Kidney (tissue), 13 donors: ENCODE measurements at regions not wholly inside any gene's neighbourhood (a gene's known extent, or its start where the extent isn't known, plus 50 kb on each side); places are given as distances from the start of the nearest gene placed in this dataset.
A peak's percentile ranks its signal among the peaks of the same experiment; 100 is the strongest.
"Not testable (repeated sequence)": the region's sequence is repeated elsewhere in the genome, so short reads cannot be mapped to it uniquely, and the experiment has no call there.

ENCODE experiments used
- DNase-seq, 5 donors: peaks; one replicate each; pipeline ENCODE4 v3.0.0-alpha.2; 2013 to 2020
- FAIRE-seq: peaks from 2 replicates; lab custom pipeline; 2012; peaks lifted over from hg19 to GRCh38; lab: Jason Lieb, UNC
- H3K27ac ChIP-seq, 2 donors: one replicate each; pipeline ENCODE4 v1.7.0; 2013; ENCODE audit warnings: low read depth in 2 of 2, low read length in 2 of 2, inconsistent platforms in 1 of 2
- H3K27me3 ChIP-seq: one replicate; pipeline ENCODE4 v1.7.1; 2013; ENCODE audit warnings: low read length, inconsistent platforms; ENCODE audit not compliant: control insufficient read depth, insufficient read depth
- H3K36me3 ChIP-seq, 3 donors: one replicate each; pipeline versions ENCODE4 v1.7.0 to v1.7.1; 2013; ENCODE audit warnings: low read length in 3 of 3, control low read depth in 1 of 3, inconsistent platforms in 1 of 3; ENCODE audit not compliant: insufficient read depth in 3 of 3, control insufficient read depth in 2 of 3
- H3K4me1 ChIP-seq, 3 donors: one replicate each; pipeline versions ENCODE4 v1.7.0 to v1.7.1; 2013; ENCODE audit warnings: low read length in 3 of 3, inconsistent platforms in 1 of 3, low read depth in 1 of 3; ENCODE audit not compliant: control insufficient read depth in 2 of 3, insufficient read depth in 2 of 3
- H3K4me3 ChIP-seq, 3 donors: one replicate each; pipeline versions ENCODE4 v1.7.0 to v1.8.1; 2013; ENCODE audit warnings: low read length in 3 of 3, control low read depth in 1 of 3, inconsistent platforms in 1 of 3
- H3K9ac ChIP-seq, 3 donors: one replicate each; pipeline versions ENCODE4 v1.7.0 to v1.7.1; 2013; ENCODE audit warnings: low read length in 3 of 3, control low read depth in 1 of 3, inconsistent platforms in 1 of 3
- H3K9me3 ChIP-seq, 3 donors: one replicate each; pipeline versions ENCODE4 v1.7.0 to v1.7.1; 2013; ENCODE audit warnings: low read length in 3 of 3, control low read depth in 1 of 3, inconsistent platforms in 1 of 3; ENCODE audit not compliant: control insufficient read depth in 2 of 3, insufficient read depth in 1 of 3
- intact Hi-C: fragments of 100-400 bp; cut with DNase I; formaldehyde crosslinking; loops from one replicate; pipeline ENCODE4 v1.11.1; 2022
- TF ChIP-seq, protein P1 (sequence below): IDR thresholded peaks from 3 replicates; pipeline ENCODE4 v1.5.1; 2012; ENCODE audit warnings: mild to moderate bottlenecking, moderate library complexity, borderline replicate concordance; ENCODE audit not compliant: insufficient read depth; ENCODE audit errors: extremely low read depth
- donor health status: control.
- donor health status: control.
- donor health status: control.
- donor health status: control.
- donor health status: control.
- donor health status: DM: yes; HTN: yes; CAD: no.
- donor health status: Normal renal cell carcinoma (clear cell type).

DNA sequence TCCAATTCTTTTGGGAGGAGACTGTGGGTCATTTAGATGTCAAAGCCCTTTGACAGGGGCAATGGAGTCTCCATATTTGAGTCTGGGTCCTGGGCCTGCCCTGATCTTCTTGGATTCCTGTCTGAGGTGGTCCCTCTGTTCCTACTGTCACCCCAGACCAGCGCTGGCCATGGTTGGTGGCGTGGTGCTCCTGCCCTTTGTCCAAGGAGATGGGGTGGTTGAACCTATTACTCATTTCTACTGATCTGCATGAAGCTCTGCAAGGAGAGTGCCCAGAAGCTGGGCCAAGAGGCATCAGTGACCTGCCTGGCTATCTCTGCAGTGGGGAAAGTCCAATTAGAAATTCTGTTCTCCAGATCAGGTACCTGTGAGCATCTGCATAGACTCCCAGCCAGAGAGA, 355.6 kb upstream of the NUPR2 start:
- peaks cover 0 to 68% (median 20%) of the 10 kb centered on the region in 3 donors for H3K9me3 ChIP-seq
- no peak for FAIRE-seq

GRCh38 chr7:56466607-56467525, 350.6 kb upstream of the NUPR2 start:
- intact Hi-C loops, H3K4me3 ChIP-seq, FAIRE-seq, H3K27ac ChIP-seq, H3K36me3 ChIP-seq, DNase-seq, H3K9ac ChIP-seq, H3K27me3 ChIP-seq, H3K4me1 ChIP-seq: not testable (repeated sequence)
- peaks cover 0 to 59% (median 42%) of the 10 kb centered on the region in 3 donors for H3K9me3 ChIP-seq

More for the DNA sequence above, 355.6 kb upstream of the NUPR2 start:
- H3K4me1 ChIP-seq: no peaks in the 10 kb centered on the region
- no peak overlapping the region for H3K4me3 ChIP-seq
- TF ChIP-seq, protein P1, sequence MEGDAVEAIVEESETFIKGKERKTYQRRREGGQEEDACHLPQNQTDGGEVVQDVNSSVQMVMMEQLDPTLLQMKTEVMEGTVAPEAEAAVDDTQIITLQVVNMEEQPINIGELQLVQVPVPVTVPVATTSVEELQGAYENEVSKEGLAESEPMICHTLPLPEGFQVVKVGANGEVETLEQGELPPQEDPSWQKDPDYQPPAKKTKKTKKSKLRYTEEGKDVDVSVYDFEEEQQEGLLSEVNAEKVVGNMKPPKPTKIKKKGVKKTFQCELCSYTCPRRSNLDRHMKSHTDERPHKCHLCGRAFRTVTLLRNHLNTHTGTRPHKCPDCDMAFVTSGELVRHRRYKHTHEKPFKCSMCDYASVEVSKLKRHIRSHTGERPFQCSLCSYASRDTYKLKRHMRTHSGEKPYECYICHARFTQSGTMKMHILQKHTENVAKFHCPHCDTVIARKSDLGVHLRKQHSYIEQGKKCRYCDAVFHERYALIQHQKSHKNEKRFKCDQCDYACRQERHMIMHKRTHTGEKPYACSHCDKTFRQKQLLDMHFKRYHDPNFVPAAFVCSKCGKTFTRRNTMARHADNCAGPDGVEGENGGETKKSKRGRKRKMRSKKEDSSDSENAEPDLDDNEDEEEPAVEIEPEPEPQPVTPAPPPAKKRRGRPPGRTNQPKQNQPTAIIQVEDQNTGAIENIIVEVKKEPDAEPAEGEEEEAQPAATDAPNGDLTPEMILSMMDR: no peak
- no peaks in the 10 kb centered on the region for H3K27me3 ChIP-seq
- no peak for DNase-seq
- intact Hi-C loops: no loop called here
- no peak overlapping the region for H3K27ac ChIP-seq
- H3K9ac ChIP-seq: no peak overlapping the region
- no peaks in the 10 kb centered on the region for H3K36me3 ChIP-seq

- intact Hi-C loops: no loop called here
- no peaks in the 10 kb centered on the region for H3K36me3 ChIP-seq
- H3K27me3 ChIP-seq: no peaks in the 10 kb centered on the region
- FAIRE-seq (no peak), DNase-seq (no peak)
- TF ChIP-seq, protein P1: no peak
- H3K4me3 ChIP-seq: no peak overlapping the region
- H3K4me1 ChIP-seq: no peaks in the 10 kb centered on the region
- H3K27ac ChIP-seq: no peak overlapping the region
- H3K9me3 ChIP-seq: peaks cover 0 to 34% (median 8%) of the 10 kb centered on the region in 3 donors
- H3K9ac ChIP-seq: no peak overlapping the region
Measured at GRCh38 chr7:56449762-56450161, 333.5 kb upstream of the NUPR2 start.

DNA sequence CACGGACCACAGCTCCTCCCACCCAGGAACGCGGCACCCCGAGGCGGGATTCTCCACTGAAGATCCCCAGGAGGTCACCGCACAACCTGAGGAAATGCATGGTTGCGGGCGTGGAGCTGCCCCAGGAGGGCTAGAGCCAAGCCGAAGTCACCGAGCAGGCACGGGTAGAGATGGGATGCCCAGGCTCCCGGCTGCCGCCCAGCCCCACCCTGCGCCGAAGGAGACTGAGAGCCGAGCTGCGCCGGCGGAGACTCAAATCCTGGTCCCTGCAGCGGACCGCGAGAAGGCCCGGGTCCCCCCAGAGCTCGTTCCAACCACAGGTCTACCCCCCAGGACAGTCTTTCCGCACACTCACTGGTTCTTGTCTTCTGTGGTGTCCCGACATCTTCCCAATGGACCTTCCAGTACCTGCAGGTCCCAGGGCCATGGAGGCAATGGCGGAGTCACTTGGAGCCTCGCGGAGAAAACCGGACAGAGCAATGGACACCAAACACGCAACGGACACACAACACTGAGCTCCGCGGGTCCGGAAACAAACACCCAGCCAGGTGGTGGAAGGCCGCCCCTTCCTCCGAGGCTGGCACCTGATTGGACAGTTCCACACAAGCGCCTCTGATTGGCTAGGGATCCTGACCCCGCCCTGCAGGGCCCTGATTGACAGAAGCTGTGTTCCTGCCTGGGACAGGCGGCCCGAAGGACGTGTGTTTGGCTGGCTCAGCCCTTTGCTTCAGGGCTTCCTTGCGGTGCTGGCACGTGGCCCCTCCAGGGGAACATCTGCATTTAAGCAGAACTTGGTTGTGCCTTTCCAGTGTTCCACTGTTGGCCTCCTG, 331.9 kb upstream of the NUPR2 start:
- DNase-seq (peak in 1 of 5 donors; percentile 0), FAIRE-seq (no peak)
- H3K9me3 ChIP-seq: peaks cover 0 to 37% (median 10%) of the 10 kb centered on the region in 3 donors
- no peaks in the 10 kb centered on the region for H3K36me3 ChIP-seq
- no peak overlapping the region for H3K9ac ChIP-seq
- no peaks in the 10 kb centered on the region for H3K27me3 ChIP-seq
- intact Hi-C loops: no loop called here
- no peaks in the 10 kb centered on the region for H3K4me1 ChIP-seq
- no peak overlapping the region for H3K4me3 ChIP-seq
- TF ChIP-seq, protein P1: no peak
- no peak overlapping the region for H3K27ac ChIP-seq

GRCh38 chr7:56420528-56420927, 304.3 kb upstream of the NUPR2 start:
- H3K27me3 ChIP-seq, FAIRE-seq, H3K27ac ChIP-seq, H3K4me3 ChIP-seq, H3K9ac ChIP-seq, H3K36me3 ChIP-seq, DNase-seq, H3K4me1 ChIP-seq, intact Hi-C loops, H3K9me3 ChIP-seq: not testable (repeated sequence)
